ENCODE measurements at regions not wholly inside any gene's neighbourhood (a gene's known extent, or its start where the extent isn't known, plus 50 kb on each side); places are given as distances from the start of the nearest gene placed in this dataset.
A peak's percentile ranks its signal among the peaks of the same experiment; 100 is the strongest.
"Not testable (repeated sequence)": the region's sequence is repeated elsewhere in the genome, so short reads cannot be mapped to it uniquely, and the experiment has no call there.

DNA sequence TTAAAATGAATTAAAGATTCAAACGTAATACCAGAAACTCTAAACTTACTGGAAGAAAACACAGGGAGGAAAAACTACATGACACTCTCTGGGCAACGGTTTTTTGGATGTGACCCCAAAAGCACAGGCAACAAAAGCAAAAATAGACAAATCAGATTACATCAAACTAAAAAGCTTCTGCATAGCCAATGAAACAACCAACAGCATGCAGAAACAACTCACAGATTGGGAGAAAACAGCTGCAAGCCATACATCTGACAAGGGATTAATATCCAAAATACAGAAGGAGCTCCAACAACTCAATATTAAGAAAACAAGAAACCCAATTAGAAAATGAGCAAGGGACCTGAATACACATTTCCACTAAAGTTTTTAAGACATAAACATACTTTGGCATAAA is 69.2 kb upstream of the ALOX12 start:
- H3K4me3 ChIP-seq: no peak overlapping the region
- H3K27me3 ChIP-seq (replicated peaks; ENCODE audit: insufficient read depth): no peaks in the 10 kb centered on the region
- peaks cover 21% of the 10 kb centered on the region; the same call in 1 of the 2 replicates for H3F3A ChIP-seq (ENCODE audit: insufficient read depth)
- peak overlapping the region; percentile 53 for H3K9ac ChIP-seq
- H3K4me1 ChIP-seq (ENCODE audit: insufficient read depth): peaks cover 25% of the 10 kb centered on the region
- H3K9me2 ChIP-seq (ENCODE audit: insufficient read depth): no peaks in the 10 kb centered on the region
- H2AFZ ChIP-seq: peak overlapping the region; percentile 56
- H4K20me1 ChIP-seq (ENCODE audit: insufficient read depth): no peaks in the 10 kb centered on the region
- no peaks in the 10 kb centered on the region for H3K79me2 ChIP-seq (ENCODE audit: insufficient read depth)
- H3K9me3 ChIP-seq (ENCODE audit: low read depth): no peaks in the 10 kb centered on the region
- in situ Hi-C loops (cut with MboI): loop anchor here (10.0 kb wide), 1 partner anchor 58 kb away; no protein-coding TSS in a partner anchor
- H3K36me3 ChIP-seq (ENCODE audit: low read depth): no peaks in the 10 kb centered on the region
- TF ChIP-seq EZH2 (IDR thresholded peaks at IDR 0.05; ENCODE audit: insufficient read depth, poor library complexity, severe bottlenecking): no peak
- peak overlapping the region; percentile 68 for H3K27ac ChIP-seq
- peak overlapping the region; percentile 66 for H3K4me2 ChIP-seq (ENCODE audit: unreplicated experiment)
- no peak for DNase-seq
- 30 to 33% methylated on average over 2 of the region's 2 CpGs for WGBS, 2 experiments (ENCODE audit: low coverage in 1 of 2, low lambda C conversion rate in 2 of 2, missing lambda C conversion rate in 2 of 2)

- DNase-seq: peak; percentile 77
- Histone ChIP-seq H3K4me1 (ENCODE audit: insufficient read depth) (peaks cover 25% of the 10 kb centered on the region), H4K20me1 (ENCODE audit: insufficient read depth) (no peaks in the 10 kb centered on the region), H3K9me2 (ENCODE audit: insufficient read depth) (no peaks in the 10 kb centered on the region), H3K79me2 (ENCODE audit: insufficient read depth) (no peaks in the 10 kb centered on the region), H2AFZ (peak overlapping the region; percentile 56), H3K36me3 (ENCODE audit: low read depth) (no peaks in the 10 kb centered on the region), H3K9me3 (ENCODE audit: low read depth) (no peaks in the 10 kb centered on the region), H3K4me3 (peak overlapping the region; percentile 24; the same call in 1 of the 2 replicates), H3K9ac (peak overlapping the region; percentile 53), H3K27me3 (replicated peaks; ENCODE audit: insufficient read depth) (no peaks in the 10 kb centered on the region), H3F3A (ENCODE audit: insufficient read depth) (peaks cover 21% of the 10 kb centered on the region; the same call in 1 of the 2 replicates), H3K27ac (peak overlapping the region; percentile 68), H3K4me2 (ENCODE audit: unreplicated experiment) (peak overlapping the region; percentile 66)
- in situ Hi-C loops (cut with MboI): loop anchor here (10.0 kb wide), 1 partner anchor 57 kb away; no protein-coding TSS in a partner anchor
- WGBS, 2 experiments (ENCODE audit: low coverage in 1 of 2, low lambda C conversion rate in 2 of 2, missing lambda C conversion rate in 2 of 2): 39 to 42% methylated on average over 2 of the region's 2 CpGs
- no peak for TF ChIP-seq EZH2 (IDR thresholded peaks at IDR 0.05; ENCODE audit: insufficient read depth, poor library complexity, severe bottlenecking)
- no peak for TF ChIP-seq EZH2phosphoT487 (IDR thresholded peaks at IDR 0.05; ENCODE audit: insufficient read depth, low read depth)
Observed at GRCh38 chr17:6927290-6928126, 68.3 kb upstream of the ALOX12 start.

DNA sequence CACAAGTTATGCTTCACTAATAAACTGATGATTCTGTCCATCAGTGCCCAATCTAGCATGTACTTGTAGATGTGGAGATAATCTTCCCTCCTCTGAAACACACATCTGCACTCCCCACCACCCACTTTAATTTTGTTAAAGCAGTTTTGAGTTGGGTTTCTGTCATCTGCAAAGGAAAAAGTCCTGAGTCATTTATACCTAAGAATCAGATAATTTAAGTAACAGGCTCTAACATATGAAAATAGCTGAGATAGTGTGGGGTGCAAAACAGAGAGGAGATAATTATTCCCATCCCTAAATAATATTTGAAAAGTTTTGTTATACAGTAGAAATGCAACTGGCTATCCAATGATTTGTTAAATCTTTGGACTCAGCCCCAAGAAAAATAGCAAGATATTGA is 67.7 kb upstream of the ALOX12 start:
- Histone ChIP-seq H3K79me2 (ENCODE audit: insufficient read depth) (no peaks in the 10 kb centered on the region), H3K27ac (no peak overlapping the region), H3K27me3 (replicated peaks; ENCODE audit: insufficient read depth) (no peaks in the 10 kb centered on the region), H4K20me1 (ENCODE audit: insufficient read depth) (no peaks in the 10 kb centered on the region), H3K9me3 (ENCODE audit: low read depth) (no peaks in the 10 kb centered on the region), H3F3A (ENCODE audit: insufficient read depth) (peaks cover 21% of the 10 kb centered on the region; the same call in 1 of the 2 replicates), H3K36me3 (ENCODE audit: low read depth) (no peaks in the 10 kb centered on the region), H3K9ac (no peak overlapping the region), H3K9me2 (ENCODE audit: insufficient read depth) (no peaks in the 10 kb centered on the region), H3K4me1 (ENCODE audit: insufficient read depth) (peaks cover 25% of the 10 kb centered on the region), H3K4me3 (no peak overlapping the region), H2AFZ (peak overlapping the region; percentile 56; the same call in 1 of the 2 replicates), H3K4me2 (ENCODE audit: unreplicated experiment) (peak overlapping the region; percentile 66)
- TF ChIP-seq EZH2phosphoT487 (IDR thresholded peaks at IDR 0.05; ENCODE audit: insufficient read depth, low read depth) (no peak), EZH2 (IDR thresholded peaks at IDR 0.05; ENCODE audit: insufficient read depth, poor library complexity, severe bottlenecking) (no peak)
- no peak for DNase-seq
- in situ Hi-C loops (cut with MboI): loop anchor here (10.0 kb wide), 1 partner anchor 57 kb away; no protein-coding TSS in a partner anchor

DNA sequence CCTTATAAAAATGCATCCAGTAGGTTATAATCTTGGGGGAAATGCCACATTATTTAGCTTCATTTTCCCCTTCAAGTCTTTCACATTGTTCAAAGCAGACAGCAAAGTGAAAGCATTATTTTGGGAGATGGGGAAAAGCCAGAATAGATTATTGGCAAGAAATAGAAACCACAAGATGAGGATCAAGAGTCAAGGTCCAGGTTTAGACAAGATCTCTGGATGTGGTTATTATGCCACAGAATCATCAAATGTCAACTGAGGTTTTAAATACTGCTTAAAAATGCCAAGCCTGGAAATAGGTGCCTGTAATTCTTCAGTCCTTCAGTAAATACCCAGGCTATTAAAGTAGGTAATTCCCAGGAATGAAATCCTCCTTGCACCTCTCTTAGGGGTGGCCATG is 65.1 kb upstream of the ALOX12 start:
- TF ChIP-seq EZH2phosphoT487 (IDR thresholded peaks at IDR 0.05; ENCODE audit: insufficient read depth, low read depth): no peak
- TF ChIP-seq EZH2 (IDR thresholded peaks at IDR 0.05; ENCODE audit: insufficient read depth, poor library complexity, severe bottlenecking): no peak
- Histone ChIP-seq H3K9ac (no peak overlapping the region), H2AFZ (no peak overlapping the region), H3K27ac (no peak overlapping the region), H3K4me2 (ENCODE audit: unreplicated experiment) (no peak overlapping the region), H4K20me1 (ENCODE audit: insufficient read depth) (no peaks in the 10 kb centered on the region), H3K9me3 (ENCODE audit: low read depth) (no peaks in the 10 kb centered on the region), H3K79me2 (ENCODE audit: insufficient read depth) (no peaks in the 10 kb centered on the region), H3K4me1 (ENCODE audit: insufficient read depth) (peaks cover 18% of the 10 kb centered on the region), H3F3A (ENCODE audit: insufficient read depth) (peaks cover 10% of the 10 kb centered on the region; the same call in 1 of the 2 replicates), H3K27me3 (replicated peaks; ENCODE audit: insufficient read depth) (no peaks in the 10 kb centered on the region), H3K9me2 (ENCODE audit: insufficient read depth) (no peaks in the 10 kb centered on the region), H3K36me3 (ENCODE audit: low read depth) (no peaks in the 10 kb centered on the region), H3K4me3 (no peak overlapping the region)
- DNase-seq: no peak
- in situ Hi-C loops (cut with MboI): no loop called here

DNA sequence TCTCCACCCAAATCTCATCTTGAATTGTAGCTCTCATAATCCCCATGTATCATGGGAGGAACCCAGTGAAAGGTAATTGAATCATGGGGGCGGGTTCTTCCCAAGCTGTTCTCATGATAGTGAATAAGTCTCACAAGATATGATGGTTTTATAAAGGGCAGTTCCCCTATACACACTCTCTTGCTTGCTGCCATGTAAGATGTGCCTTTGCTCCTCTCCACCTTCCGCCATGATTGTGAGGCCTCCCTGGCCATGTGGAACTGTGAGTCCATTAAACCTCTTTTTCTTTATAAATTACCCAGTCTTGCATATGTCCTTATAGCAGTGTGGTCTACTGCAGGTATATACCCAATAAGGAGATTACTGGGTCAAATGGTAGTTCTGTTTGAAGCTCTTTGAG is 61.3 kb upstream of the ALOX12 start:
- H3K36me3 ChIP-seq (ENCODE audit: low read depth); H3K27me3 ChIP-seq (replicated peaks; ENCODE audit: insufficient read depth); H3K4me3 ChIP-seq; H4K20me1 ChIP-seq (ENCODE audit: insufficient read depth); DNase-seq; H3K4me2 ChIP-seq (ENCODE audit: unreplicated experiment); H3K9me3 ChIP-seq (ENCODE audit: low read depth); H3K27ac ChIP-seq; H3K9me2 ChIP-seq (ENCODE audit: insufficient read depth); H2AFZ ChIP-seq; H3F3A ChIP-seq (ENCODE audit: insufficient read depth); H3K4me1 ChIP-seq (ENCODE audit: insufficient read depth); H3K79me2 ChIP-seq (ENCODE audit: insufficient read depth); H3K9ac ChIP-seq; in situ Hi-C loops (cut with MboI): not testable (repeated sequence)
- WGBS, 2 experiments (ENCODE audit: low coverage in 1 of 2, low lambda C conversion rate in 2 of 2, missing lambda C conversion rate in 2 of 2): 68 to 74% methylated on average over 2 of the region's 2 CpGs

Measured in GM23248 (cell line).